NCI-H526 treated with DMSO at 0.1 percent for 48 hours (cell line): ENCODE measurements at regions not wholly inside any gene's neighbourhood (a gene's known extent, or its start where the extent isn't known, plus 50 kb on each side); places are given as distances from the start of the nearest gene placed in this dataset.
"Not testable (repeated sequence)": the region's sequence is repeated elsewhere in the genome, so short reads cannot be mapped to it uniquely, and the experiment has no call there.

Experiments
- DNase-seq: peaks from one replicate; lab custom pipeline; 2025; lab: John Stamatoyannopoulos, UW

DNA sequence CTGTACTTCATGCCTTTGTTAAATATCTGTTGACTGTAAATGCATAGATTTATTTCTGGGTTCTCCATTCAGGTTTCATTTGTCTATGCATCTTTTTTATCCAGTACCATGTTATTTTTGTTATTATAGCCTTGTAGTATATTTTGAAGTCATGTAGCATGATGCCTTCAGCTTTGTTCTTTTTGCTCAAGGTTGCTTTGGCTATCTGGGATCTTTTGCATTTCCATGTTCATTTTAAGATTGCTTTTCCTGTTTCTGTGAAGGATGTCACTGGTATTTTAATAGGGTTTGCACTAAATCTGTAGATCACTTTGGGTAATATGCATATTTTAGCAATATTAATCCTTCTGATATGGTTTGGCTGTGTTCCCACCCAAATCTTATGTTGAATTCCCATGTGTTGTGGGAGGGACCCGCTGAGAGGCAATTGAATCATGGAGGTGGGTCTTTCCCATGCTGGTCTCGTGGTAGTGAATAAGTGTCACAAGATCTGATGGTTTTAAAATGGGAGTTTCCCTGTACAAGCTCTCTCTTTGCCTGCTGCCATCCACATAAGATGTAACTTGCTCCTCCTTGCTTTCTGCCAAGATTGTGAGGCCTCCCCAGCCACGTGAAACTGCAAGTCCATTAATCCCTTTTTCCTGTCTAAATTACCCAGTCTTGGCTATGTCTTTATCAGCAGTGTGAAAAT lies 302.8 kb upstream of the SEMA3C start:
- DNase-seq: no peak

GRCh38 chr7:81218480-81219106 lies 299.7 kb upstream of the SEMA3C start:
- no peak for DNase-seq

DNA sequence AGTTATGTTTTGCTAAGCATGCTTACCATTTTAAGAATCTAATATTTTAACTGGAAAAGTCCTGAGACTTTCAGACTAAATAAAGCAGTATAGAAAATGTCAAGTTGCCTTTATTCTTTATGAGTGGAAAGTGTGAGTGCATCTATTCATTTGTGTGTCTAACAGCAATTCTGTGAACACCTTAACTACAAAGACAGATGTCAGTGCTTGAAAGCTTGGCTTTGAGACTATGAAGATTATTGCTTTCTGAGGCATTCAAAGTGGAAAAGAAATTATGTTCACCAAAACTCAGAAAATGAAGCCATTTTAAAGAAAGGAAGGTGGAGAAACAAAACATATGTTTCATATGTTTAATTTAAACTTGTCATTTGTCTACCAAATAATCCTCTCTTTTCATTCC lies 294.5 kb upstream of the SEMA3C start:
- no peak for DNase-seq

GRCh38 chr7:81211934-81212320 lies 293.1 kb upstream of the SEMA3C start:
- DNase-seq: no peak

DNA sequence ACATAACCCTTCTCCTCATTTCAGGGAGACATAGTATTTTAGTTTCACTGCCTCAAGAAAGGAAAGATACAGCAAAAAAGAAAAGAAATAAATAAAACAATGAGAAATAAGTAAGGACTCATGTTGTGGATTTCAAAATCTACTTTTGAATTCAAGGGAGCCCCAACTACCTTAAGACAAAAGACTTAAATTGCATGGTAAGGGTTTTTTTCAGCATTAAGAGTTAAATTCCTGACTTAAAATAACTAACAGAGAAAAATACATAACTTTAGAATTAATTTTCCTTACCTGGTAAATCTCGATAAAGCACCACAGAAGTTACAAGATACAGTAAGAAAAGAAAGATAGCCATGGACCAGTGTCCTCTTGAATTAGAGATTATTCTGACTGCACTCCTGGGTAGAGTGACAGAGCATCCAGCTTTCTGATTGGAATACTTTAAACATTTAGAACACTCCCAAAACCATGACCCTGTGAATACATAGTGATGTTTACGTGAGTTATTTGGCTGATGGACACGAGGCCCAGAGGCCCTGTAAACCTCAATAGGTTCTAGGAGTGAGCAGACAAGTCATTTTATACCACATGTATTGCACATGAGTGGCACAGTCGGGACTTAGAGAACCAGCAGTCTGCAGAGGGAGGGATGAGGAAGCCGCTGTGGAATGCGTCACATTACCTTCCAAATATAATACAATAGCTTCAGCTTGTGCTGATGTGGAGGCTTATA lies 292.5 kb upstream of the SEMA3C start:
- DNase-seq: no peak

DNA sequence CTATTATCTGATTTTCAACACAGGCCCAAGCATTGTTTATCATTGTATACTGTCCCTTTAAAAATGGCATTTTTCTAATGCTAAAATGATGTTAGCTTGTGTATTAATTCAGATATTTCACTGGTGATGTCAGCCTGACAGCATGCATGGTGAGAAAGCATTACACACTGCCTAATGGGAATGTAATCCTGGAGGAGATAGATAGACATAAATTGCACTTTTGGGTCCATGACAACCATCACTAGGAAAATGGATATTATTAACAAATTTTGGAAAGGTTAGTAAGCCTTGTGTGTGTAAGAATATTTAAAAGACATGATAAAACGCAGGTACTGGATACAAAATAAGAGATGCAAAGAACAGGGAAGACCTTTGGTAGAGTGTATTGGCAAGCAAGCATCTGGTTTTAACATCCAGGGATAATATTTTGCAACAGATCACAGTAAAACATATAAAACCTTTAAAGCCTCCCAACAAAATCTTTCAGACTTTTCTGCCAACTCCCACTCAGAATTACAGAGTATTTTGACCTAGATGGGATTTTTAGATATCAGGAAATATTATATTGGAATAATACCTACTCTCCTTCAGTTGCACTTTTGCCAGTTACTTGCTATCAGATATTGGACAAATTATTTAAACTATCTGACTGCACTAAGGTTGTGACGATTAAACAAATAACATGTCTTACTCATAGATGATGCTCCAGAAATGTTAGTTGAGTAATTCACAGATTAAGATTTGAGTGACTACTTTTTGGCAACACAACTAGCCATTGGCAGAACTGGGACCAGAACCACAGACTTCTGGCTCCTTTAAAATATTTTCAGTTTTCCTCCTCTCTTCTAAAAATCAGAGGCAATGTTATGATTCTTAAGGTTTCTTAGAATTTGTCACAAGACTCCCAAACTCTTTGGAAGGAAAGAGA lies 291.6 kb upstream of the SEMA3C start:
- DNase-seq: no peak

GRCh38 chr7:81209059-81209458 lies 290.2 kb upstream of the SEMA3C start:
- no peak for DNase-seq

DNA sequence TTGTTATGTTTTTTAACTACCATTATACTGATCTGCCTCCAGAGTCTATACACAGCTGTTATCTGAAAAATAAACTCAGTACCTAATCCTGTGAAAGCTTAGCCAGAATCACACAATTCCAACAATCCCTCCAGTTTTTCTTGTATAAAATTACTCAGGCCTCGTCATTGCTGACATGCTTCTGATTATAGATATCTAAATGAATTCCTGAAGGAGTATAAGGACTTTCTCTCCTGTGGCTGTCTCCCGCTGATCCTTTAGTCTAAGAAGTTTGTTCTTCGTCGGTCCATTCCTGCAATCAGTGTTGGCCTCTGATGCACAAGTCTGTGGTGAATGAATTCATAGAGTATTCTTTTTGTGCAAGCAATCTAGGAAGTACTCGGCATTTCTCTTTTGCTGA lies 288.9 kb upstream of the SEMA3C start:
- no peak for DNase-seq

DNA sequence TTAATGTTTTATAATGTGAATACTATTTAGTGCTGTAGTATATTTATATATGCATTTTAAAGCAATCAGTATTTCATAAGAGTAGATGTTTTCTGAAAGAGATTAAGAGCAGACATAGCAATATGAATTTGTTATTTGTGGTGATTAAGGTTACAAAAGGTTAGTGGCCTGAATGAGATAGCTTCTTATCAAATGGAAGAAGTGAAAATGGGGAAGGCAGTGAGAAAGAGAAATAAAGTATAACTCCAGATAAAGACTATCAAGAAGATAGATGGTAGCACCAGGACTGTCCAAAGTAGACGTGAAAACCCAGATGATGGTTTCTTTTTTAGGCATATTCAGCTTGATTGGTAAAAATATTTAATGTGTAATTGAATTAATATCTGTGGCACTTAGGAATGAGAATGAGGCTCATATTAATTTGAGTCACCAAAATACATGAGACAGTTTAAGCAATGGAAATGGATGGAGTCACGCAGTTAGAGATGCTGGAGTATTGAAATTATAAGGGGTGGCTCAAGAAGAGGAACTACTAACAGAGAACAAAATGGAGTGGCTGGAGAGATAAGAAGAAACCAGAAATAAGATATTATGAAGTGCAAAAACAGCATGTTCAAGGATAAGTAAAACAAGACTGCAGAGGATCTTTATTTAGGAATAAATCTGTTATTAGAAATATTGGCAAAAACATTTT lies 288.0 kb upstream of the SEMA3C start:
- no peak for DNase-seq

DNA sequence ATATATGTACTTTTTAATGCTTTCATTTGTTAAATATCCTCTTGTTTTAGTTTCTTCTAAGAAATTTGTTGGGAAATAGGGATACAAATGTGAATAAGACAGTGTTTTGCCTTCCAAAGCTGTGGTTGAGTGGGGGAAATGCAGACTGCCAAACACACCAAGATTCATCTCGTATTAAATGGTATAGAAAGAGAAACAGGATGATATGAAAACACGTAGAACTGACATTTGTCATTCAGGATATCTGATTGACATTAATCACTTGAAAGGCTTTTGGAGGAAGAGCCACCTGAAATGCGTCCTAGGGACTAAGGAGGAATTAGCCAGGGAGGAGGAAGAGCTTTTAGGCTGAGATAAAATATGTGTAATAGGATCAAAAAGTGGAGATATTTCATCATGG lies 287.4 kb upstream of the SEMA3C start:
- no peak for DNase-seq

GRCh38 chr7:81201188-81201587 lies 282.3 kb upstream of the SEMA3C start:
- no peak for DNase-seq

GRCh38 chr7:81198766-81199165 lies 279.9 kb upstream of the SEMA3C start:
- DNase-seq: no peak

- no peak for DNase-seq
These were observed 278.4 kb upstream of the SEMA3C start for GRCh38 chr7:81197266-81197665.

DNA sequence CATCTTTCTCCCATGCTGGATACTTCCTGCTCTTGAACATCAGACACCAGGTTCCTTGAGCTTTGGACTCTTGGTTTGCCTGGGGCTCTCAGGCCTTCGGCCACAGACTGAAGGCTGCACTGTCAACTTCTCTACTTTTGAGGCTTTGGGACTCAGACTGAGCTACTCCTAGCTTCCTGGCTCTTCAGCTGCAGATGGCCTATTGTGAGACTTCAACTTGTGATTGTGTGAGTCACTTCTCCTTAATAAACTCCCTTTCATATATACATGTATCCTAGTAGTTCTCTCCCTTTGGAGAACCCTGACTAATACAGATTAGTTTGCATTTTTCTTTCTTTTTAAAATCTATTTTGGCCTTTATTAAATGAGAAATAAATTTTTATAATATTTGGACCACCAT lies 276.2 kb upstream of the SEMA3C start:
- no peak for DNase-seq

- DNase-seq: no peak
These were observed 272.3 kb upstream of the SEMA3C start for GRCh38 chr7:81190997-81191768.

DNA sequence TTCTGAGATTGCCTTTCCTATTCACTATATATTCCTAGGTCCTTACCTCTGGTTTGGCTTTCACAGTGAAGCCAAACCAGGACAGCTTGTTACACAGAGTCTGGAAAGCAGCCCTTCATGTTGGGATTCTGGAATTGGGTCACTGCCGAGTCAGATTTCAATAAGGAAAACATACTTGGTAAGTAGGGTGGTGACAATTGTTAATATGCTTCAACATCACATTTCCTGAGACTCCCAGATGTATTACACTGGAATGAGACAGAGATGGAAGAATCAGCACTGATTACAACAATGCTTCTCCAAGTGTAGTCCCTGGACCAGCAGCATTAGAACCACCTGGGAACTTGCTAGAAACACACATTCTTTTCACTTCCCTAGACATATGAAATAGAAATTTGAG lies 268.9 kb upstream of the SEMA3C start:
- no peak for DNase-seq

- no peak for DNase-seq
These were observed 267.8 kb upstream of the SEMA3C start for GRCh38 chr7:81186691-81187090.

DNA sequence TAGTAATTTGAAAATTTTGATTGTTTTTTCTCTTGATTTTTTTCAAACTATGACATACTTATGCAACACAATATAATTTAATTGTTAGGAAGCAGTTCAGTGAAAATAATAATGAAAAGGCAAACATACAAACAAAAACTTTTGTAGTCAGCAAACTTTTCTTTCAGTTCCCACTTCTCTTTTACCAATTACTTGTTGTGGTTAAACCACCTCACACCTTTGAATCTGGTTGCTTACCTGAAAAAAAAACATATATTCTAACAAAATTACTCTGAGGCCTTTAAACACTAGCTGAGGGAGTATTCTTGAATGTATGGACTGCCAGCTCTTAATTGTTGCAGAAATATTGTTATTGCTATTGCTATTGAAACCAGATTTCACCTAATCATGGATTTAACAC lies 266.2 kb upstream of the SEMA3C start:
- DNase-seq: no peak

DNA sequence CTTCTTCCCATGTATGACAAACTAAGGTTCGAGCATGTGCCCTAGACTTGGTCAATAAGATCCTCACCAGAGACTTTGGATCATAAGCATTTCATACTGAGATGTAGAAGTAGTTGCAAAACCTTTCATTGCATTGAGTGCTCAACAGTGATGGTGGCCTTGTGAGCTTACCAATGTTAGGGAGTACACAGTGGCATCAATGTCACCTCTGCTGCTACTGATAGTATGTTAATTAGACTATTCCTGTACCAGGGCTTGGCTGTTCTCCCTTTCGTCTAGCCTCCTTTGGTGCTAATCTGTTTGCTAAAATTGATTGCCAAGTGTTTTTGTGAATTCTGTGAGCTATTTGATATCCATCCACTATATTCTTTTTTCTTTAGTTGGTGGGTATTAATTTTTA lies 264.5 kb upstream of the SEMA3C start:
- DNase-seq: no peak

DNA sequence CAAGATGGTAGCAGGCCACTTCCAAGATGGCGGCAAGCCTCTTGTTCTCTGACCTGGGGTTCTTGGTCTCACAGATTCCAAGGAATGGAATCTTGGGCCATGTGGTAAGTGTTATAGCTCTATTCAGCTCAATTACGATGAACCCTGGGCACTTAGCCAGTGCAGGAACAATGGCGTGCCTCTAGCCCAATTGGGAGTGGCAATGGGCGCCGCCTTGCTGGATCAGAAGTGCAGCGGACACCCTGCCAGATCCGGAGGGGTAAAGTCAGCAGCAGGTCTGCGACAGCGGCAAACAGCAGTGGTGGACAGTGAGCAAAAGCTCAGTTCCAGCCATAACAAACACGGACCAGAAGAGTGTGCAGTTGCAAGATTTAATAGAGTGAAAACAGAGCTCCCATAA lies 263.2 kb upstream of the SEMA3C start:
- not testable (repeated sequence) for DNase-seq

GRCh38 chr7:81181066-81181465 lies 262.2 kb upstream of the SEMA3C start:
- no peak for DNase-seq
